ENCODE measurements at regions not wholly inside any gene's neighbourhood (a gene's known extent, or its start where the extent isn't known, plus 50 kb on each side); places are given as distances from the start of the nearest gene placed in this dataset.

DNA sequence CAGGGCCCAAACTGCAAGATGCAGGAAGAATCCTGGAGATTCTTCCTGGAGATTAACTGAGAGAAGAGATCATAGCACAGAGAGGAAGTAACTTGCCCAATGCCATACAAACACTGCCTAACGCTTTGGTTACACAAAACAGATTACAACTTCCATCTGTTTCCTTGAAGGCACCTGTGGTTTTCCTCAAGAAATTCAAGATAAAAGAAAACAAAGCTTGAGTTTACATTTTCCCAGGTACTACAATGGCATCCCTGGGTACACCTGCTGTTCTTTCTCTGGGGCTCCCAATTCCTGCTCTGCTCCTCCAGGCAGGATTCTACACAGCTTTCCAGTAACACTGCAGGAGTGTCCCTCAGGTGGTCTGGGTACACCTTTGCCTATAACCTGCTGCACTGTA lies 781.9 kb upstream of the ID2 start:
- no peaks in the 10 kb centered on the region for H3K27me3 ChIP-seq (ENCODE audit: control insufficient read depth, insufficient read depth, low read length, poor library complexity, severe bottlenecking)
- 37 to 67% methylated on average over 1 of the region's 1 CpG for WGBS, 2 experiments (ENCODE audit: insufficient coverage in 1 of 2, insufficient read length in 1 of 2)
- Mint-ChIP-seq H3K9me3 (no peaks in the 10 kb centered on the region), H3K4me3 (no peak overlapping the region), H3K4me1 (peaks cover 39% of the 10 kb centered on the region), H3K27ac (no peak overlapping the region), H3K36me3 (ENCODE audit: low read depth) (no peaks in the 10 kb centered on the region), H3K27me3 (ENCODE audit: insufficient read depth) (peaks cover 3% of the 10 kb centered on the region)
- peaks cover 15% of the 10 kb centered on the region for H3K4me1 ChIP-seq (ENCODE audit: control insufficient read depth, insufficient read depth, low read length)
- no peak overlapping the region for H3K4me3 ChIP-seq (ENCODE audit: low read length)
- no peak overlapping the region for H3K27ac ChIP-seq (ENCODE audit: low read depth, low read length)
- no peak for DNase-seq
- no peaks in the 10 kb centered on the region for H3K36me3 ChIP-seq (ENCODE audit: control insufficient read depth, insufficient read depth, low read length)
- TF ChIP-seq, protein P1, sequence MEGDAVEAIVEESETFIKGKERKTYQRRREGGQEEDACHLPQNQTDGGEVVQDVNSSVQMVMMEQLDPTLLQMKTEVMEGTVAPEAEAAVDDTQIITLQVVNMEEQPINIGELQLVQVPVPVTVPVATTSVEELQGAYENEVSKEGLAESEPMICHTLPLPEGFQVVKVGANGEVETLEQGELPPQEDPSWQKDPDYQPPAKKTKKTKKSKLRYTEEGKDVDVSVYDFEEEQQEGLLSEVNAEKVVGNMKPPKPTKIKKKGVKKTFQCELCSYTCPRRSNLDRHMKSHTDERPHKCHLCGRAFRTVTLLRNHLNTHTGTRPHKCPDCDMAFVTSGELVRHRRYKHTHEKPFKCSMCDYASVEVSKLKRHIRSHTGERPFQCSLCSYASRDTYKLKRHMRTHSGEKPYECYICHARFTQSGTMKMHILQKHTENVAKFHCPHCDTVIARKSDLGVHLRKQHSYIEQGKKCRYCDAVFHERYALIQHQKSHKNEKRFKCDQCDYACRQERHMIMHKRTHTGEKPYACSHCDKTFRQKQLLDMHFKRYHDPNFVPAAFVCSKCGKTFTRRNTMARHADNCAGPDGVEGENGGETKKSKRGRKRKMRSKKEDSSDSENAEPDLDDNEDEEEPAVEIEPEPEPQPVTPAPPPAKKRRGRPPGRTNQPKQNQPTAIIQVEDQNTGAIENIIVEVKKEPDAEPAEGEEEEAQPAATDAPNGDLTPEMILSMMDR (conservative IDR thresholded peaks at IDR 0.05), result no peak
- H3K9ac ChIP-seq (ENCODE audit: extremely low read depth, low read length, poor library complexity, severe bottlenecking), result no peak overlapping the region
- H3K9me3 ChIP-seq (ENCODE audit: control insufficient read depth, low read length), result no peaks in the 10 kb centered on the region

DNA sequence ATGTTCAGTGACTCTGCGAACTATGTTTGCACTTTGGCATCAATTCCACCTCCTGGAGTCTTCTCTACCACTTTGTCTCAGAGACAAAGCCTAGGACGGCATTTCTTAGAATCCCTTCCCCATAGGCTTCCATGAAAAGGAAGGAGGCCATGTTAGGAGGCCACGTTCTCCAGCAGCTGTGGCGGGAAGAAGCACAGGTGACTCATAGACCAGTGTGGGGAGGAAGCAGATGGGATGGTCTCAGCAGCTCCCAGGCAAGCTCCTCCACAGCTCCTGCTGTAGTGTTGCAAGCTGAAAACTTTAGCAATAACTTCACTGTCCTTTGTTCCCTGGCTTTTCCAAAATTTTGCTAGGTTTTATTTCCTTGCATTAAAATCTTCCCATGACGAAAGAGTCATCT lies 781.3 kb upstream of the ID2 start:
- DNase-seq, result no peak
- H3K27me3 ChIP-seq (ENCODE audit: control insufficient read depth, insufficient read depth, low read length, poor library complexity, severe bottlenecking), result no peaks in the 10 kb centered on the region
- peaks cover 3% of the 10 kb centered on the region for H3K27me3 Mint-ChIP-seq (ENCODE audit: insufficient read depth)
- H3K4me3 ChIP-seq (ENCODE audit: low read length), result no peak overlapping the region
- H3K36me3 Mint-ChIP-seq (ENCODE audit: low read depth), result no peaks in the 10 kb centered on the region
- TF ChIP-seq, protein P1 (conservative IDR thresholded peaks at IDR 0.05), result no peak
- no peak overlapping the region for H3K27ac ChIP-seq (ENCODE audit: low read depth, low read length)
- H3K9me3 ChIP-seq (ENCODE audit: control insufficient read depth, low read length), result no peaks in the 10 kb centered on the region
- no peak overlapping the region for H3K4me3 Mint-ChIP-seq
- no peak overlapping the region for H3K9ac ChIP-seq (ENCODE audit: extremely low read depth, low read length, poor library complexity, severe bottlenecking)
- no peaks in the 10 kb centered on the region for H3K9me3 Mint-ChIP-seq
- no peaks in the 10 kb centered on the region for H3K36me3 ChIP-seq (ENCODE audit: control insufficient read depth, insufficient read depth, low read length)
- 93 to 100% methylated on average over 1 to 5 of the region's 5 CpGs for WGBS, 2 experiments (ENCODE audit: insufficient coverage in 1 of 2, insufficient read length in 1 of 2)
- H3K4me1 ChIP-seq (ENCODE audit: control insufficient read depth, insufficient read depth, low read length), result peaks cover 15% of the 10 kb centered on the region
- peaks cover 39% of the 10 kb centered on the region for H3K4me1 Mint-ChIP-seq
- H3K27ac Mint-ChIP-seq, result no peak overlapping the region

- no peak overlapping the region for H3K27ac ChIP-seq (ENCODE audit: low read depth, low read length)
- H3K9me3 ChIP-seq (ENCODE audit: control insufficient read depth, low read length), result no peaks in the 10 kb centered on the region
- H3K4me3 ChIP-seq (ENCODE audit: low read length), result no peak overlapping the region
- Mint-ChIP-seq H3K4me3 (no peak overlapping the region), H3K27ac (no peak overlapping the region), H3K9me3 (no peaks in the 10 kb centered on the region), H3K4me1 (peaks cover 26% of the 10 kb centered on the region), H3K36me3 (ENCODE audit: low read depth) (no peaks in the 10 kb centered on the region), H3K27me3 (ENCODE audit: insufficient read depth) (peaks cover 3% of the 10 kb centered on the region)
- 88 to 94% methylated on average over 4 to 5 of the region's 5 CpGs for WGBS, 2 experiments (ENCODE audit: insufficient coverage in 1 of 2, insufficient read length in 1 of 2)
- no peak for DNase-seq
- TF ChIP-seq, protein P1 (conservative IDR thresholded peaks at IDR 0.05), result no peak
- peaks cover 12% of the 10 kb centered on the region for H3K4me1 ChIP-seq (ENCODE audit: control insufficient read depth, insufficient read depth, low read length)
- H3K27me3 ChIP-seq (ENCODE audit: control insufficient read depth, insufficient read depth, low read length, poor library complexity, severe bottlenecking), result no peaks in the 10 kb centered on the region
- H3K36me3 ChIP-seq (ENCODE audit: control insufficient read depth, insufficient read depth, low read length), result no peaks in the 10 kb centered on the region
- H3K9ac ChIP-seq (ENCODE audit: extremely low read depth, low read length, poor library complexity, severe bottlenecking), result no peak overlapping the region
These were observed 779.5 kb upstream of the ID2 start for GRCh38 chr2:7902251-7902765.

Data from endodermal cell (in vitro differentiated cells).